Stimulated activated CD4-positive, alpha-beta T cell treated with anti-CD3 and anti-CD28 coated beads, Interleukin-2, amount 100 ng/mL, for 24 hours (primary cell): ENCODE measurements at regions not wholly inside any gene's neighbourhood (a gene's known extent, or its start where the extent isn't known, plus 50 kb on each side); places are given as distances from the start of the nearest gene placed in this dataset.
"Not testable (repeated sequence)": the region's sequence is repeated elsewhere in the genome, so short reads cannot be mapped to it uniquely, and the experiment has no call there.

Experiments
- DNase-seq, 2 donors: peaks; one replicate each; pipeline ENCODE4 v3.0.0-alpha.2; 2020

GRCh38 chr7:20083781-20084180 is 133.4 kb downstream of the MACC1 start:
- no peak for DNase-seq

DNA sequence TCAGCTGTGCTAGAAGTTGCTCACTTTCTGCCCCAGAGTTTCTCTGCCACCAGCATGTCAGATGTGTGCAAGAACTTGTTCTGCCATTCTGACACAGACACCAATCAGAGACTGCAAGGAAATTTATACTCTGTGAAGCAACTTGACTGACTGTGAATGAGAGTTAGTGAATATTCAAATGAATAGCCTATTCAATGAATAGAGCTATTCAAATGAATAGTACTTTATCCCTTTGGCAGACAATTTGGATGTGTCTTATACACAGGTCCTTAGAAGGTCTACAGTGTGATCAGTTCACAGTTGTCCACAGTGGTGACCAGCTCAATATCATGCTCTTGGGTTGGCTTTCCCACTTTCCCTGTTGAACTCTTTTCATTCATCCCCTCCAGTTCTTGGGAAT is 138.1 kb downstream of the MACC1 start:
- DNase-seq = no peak

- DNase-seq = no peak
These were observed 140.3 kb downstream of the MACC1 start for GRCh38 chr7:20076835-20077234.

DNA sequence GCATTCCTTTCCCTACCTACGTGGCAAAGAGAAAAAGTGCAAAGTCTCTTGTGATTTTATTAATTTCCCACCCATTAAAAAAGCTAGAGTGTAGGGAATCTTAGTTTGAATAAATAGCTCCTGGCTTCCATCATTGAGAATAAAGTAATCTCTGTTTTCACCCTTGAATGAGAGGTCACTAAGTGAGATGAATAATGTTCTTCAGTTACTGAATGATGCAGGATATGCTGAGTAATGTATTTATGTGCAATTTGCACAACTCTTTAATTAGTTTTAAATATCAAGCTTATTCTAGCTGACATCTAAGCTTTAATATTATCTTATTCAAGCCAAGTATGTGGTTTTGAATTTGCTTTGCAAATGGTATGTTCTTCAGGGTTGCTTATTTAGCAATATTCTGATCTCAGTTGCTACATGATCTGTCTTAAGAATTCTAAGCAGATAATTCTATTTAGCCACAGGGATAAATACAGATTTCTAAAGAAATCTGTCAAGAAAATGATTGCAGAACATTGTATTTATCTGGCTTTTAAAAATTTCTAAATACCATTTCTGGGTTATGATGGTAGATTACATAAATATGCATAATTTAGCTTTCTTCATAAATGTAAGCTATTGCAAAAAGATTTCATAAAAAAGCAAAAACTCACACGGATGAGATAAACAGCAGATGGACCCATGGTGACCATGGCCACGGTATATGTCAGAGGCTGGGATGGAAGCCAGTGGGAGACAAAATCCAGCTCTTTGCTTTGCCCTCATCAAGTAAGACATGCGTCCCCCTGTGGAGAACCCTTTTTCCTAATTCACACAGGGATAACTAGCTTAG is 141.0 kb downstream of the MACC1 start:
- DNase-seq = no peak

DNA sequence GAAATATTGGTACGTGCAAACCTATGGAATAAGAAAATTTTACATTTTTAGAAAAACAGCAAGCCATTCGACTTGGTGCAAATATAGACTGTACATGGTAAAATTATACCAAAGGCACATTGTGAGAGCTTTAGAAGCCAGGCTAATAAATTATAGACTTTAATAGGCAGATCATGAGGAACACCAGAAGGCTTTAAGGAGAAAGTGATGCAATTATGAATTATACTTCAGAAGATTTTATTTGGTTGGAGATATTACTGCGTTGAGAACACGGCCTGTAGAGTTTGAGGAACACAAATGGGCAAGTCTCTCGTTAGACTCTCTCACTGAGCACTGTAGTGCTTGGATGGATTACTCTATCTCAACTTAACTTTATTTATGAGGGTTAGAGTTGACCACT is 141.7 kb downstream of the MACC1 start:
- DNase-seq = no peak

DNA sequence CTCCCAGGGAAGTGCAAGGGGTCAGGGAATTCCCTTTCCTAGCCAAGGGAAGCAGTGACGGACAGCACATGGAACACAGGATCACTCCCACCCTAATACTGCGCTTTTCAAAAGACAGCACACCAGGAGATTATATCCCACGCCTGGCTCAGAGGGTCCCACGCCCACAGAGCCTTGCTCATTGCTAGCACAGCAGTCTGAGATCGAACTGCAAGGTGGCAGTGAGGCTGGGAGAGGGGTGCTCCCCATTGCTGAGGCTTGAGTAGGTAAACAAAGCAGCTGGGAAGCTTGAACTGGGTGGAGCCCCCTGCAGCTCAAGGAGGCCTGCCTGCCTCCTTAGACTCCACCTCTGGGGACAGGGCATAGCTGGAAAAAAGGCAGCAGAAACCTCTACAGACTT is 149.2 kb downstream of the MACC1 start:
- DNase-seq = not testable (repeated sequence)

- no peak for DNase-seq
These were observed 152.0 kb downstream of the MACC1 start for GRCh38 chr7:20064974-20065862.

GRCh38 chr7:20064181-20064970 is 152.8 kb downstream of the MACC1 start:
- no peak for DNase-seq

DNA sequence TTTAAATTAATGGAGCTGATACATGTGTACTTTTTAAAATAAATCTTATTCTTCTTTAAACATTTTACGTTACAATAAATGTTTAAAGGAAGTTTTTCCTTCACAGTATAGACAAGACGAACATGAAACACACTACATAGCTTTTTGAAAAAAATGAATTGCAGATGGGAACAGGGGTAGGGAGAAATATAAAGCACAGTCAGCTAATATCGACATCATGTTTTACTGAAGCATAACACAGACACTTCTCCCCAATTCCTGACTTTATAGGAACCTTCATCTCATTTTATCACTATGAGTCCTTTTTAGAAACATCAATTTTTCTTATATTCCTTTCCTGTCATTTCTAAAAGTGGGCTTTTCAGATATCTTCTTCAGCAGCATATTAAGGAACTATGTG is 153.5 kb downstream of the MACC1 start:
- DNase-seq = no peak

- no peak for DNase-seq
These were observed 154.3 kb downstream of the MACC1 start for GRCh38 chr7:20062932-20063331.

- DNase-seq = no peak
These were observed 163.7 kb downstream of the MACC1 start for GRCh38 chr7:20053334-20054104.

DNA sequence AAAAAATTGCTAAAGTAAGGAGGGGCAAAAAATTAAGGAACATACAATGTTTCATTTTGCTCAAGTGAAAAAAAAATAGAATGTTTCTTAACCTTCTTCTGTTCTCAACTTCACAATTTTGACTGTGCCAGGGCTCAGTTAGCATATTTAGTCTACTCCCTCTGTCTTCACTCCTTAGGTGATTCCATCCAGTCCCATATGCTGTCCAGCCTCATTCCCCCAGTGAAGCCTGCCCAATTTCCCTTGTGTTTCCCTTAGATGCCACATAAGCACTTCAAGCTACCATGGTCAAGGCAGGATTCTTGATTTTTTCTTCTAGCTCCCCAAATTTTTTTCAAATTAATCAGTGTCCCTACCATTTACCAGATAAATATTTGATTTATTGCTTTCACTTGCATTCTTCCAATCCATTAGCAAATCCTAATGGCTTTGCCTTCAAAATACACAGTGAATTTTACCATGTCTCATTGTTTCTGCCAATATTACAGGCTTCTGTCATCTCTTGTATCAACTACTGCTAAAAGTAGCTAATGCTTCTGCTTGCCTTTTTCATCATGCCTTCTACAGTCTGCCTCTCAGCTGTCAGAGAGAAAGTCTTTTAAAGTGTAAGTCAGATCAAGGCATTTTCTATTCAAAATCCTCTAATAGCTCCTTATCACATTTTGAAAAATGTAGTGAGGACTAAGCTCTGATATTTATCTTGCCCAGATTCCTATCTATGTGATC is 166.8 kb downstream of the MACC1 start:
- DNase-seq = no peak

DNA sequence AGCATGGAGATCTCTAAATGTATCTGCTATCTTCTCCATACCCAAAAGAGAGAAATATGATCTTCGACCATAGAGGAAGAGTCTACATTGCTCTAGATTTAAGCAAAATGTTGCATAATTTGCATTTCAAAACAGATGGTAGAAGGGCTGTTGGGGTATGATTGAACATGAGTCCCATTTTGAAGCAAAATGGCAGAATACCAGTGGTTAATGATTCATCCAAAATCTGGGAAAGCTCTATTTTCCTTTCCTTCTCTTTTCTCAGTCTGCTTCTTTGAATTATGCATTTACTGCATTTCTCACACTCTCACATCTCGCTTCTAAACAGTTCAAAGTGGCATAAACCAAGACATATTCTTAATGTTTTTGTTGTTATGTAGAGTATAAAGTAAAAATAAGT is 178.5 kb downstream of the MACC1 start:
- no peak for DNase-seq

DNA sequence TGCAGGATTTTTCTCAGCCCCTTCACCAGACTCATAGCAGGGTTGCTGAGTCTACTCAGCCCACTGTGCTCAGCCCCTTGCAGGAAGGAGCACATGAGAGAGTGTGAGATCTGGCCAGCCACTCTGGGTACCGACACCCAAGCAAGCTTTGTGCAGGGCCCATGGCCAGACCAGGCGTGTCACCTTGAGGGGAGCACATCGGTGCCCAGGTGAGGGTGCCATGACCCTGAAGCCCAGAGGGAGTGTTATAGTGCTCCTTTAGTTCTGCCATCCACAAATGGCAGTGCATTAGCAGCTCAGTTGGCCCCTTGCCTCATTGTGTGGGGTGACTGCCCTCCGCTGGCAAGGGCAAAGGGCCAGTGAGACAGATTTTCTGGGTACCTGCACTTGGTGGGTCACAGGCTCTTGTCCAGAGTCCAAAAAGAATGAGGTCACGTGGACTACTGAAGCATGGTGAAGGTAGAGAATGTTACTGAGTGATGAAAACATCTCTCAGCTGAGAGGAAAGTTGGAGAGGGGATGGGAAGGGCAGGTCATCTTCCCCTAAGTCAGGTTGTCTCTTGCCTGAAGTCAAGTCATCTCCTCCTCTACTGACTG is 181.8 kb downstream of the MACC1 start:
- DNase-seq = no peak

DNA sequence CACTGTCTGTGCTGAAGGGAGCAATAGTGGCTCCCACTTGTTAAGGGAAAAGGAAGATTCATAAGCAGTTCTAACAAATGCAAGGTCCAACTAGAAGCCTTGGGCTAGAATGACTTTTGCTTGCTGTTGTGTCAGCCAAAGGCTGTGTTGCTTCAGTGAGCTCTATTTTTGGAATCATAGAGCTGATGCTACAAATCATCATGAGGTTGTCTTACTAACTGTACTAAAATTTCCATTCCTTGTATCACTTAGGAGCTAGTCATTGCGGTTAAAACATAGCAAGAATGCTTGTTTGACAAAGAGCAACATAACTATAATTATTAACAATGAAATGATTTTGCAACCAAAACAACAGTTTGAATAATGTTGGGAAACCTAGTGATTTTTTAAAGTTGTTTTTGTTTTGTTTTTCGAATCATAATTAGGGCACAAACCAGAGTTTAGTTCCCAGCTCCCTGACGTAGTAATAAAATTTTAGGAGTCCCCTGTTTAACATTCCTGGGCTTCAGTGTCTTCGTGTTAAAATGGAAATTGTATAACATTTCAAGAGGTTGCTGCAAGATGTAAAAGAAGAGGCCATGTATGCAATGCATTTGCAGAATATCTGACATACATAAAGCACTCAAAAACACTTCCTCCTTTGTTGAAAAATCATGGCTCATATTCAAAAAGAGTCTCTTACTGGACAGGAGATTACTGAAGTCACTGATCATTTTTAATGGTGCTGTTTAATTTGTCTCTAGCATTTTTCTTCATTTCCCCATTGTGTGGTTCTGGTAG is 183.4 kb downstream of the MACC1 start:
- no peak for DNase-seq

DNA sequence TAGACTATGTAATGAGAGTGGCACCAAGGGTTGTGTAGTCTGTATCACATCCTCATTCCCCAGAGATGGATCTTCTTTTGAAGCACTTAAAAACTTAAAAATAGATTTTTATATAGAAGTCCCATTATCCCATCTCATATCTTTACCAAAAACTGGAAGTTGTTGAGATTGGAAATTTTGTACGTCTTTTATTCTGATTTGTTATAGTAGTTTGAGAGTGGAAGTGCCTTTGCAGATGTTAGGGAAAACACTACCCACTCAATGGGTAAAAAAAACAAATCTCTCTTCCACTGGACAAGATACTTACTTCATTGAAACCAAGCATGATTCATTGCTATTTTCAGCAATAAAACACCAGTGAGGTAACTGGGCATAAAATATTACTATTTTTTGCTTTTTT is 184.4 kb downstream of the MACC1 start:
- DNase-seq = no peak

DNA sequence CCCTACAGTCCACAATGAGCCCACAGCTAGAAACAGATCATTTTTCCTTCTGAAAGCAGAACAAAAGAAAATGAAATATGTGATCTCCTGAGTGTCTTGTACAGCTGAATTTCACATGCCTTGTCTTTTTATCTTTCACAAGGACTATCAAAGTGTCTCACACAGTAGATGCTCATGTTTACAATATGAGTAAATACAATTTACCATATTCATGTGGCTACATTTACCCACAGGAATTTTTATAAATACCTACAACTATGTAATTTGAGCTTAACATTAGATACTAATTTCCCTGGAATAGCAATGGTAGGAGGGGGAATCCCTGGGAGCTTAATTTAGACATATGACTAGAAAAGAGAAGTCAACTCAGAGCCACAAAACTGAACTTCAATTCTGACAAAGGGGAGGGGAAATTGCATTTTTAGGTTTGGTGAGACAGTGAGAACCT is 186.2 kb downstream of the MACC1 start:
- DNase-seq = no peak

- no peak for DNase-seq
These were observed 186.8 kb downstream of the MACC1 start for GRCh38 chr7:20030417-20030816.

DNA sequence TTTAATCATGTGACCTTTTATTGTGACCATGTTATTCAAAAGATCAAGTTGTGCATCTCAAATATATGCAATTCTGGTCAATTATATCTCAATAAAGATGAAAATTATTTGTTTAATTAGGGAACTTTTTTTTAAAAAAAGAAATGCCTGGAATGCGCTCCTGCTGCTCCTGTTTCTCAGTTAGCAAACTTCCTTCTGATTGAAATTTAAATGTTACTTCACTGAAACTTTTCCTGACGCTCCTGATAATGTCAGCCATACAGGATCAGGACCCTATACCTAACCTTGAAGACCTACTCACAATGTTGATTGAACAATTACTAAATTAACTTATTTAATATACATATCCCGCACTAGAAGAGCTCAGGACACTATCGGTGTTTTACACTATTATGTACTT is 190.4 kb downstream of the MACC1 start:
- no peak for DNase-seq

DNA sequence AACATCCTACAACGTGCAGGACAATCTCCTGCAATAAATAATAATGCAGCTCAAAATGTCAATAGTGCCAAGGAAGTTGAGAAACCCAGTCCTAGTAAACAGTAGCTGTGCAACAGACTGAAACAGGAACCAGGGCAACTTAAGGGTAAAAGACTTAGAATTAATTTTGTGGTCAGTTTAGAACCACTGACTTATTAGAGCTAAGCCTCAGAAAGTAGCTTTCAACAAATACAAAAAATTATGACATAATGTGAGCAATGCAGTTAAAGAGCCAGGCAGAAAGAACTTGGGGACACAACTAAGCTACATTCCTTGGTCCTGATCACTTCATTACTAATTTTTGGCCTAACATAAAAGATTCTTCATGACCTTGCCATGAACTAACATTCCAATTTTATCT is 195.4 kb downstream of the MACC1 start:
- DNase-seq = no peak
